ENCODE measurements at regions not wholly inside any gene's neighbourhood (a gene's known extent, or its start where the extent isn't known, plus 50 kb on each side); places are given as distances from the start of the nearest gene placed in this dataset.

GRCh38 chr4:37058826-37059225, 185.7 kb upstream of the NWD2 start:
- TF ChIP-seq CTCF (IDR thresholded peaks at IDR 0.05; ENCODE audit: low read depth, low read length) (no peak), EZH2phosphoT487 (IDR thresholded peaks at IDR 0.05; ENCODE audit: low read depth) (no peak)
